Daoy (cell line): ENCODE measurements at regions not wholly inside any gene's neighbourhood (a gene's known extent, or its start where the extent isn't known, plus 50 kb on each side); places are given as distances from the start of the nearest gene placed in this dataset.

ENCODE experiments used
- DNase-seq: peaks from one replicate; pipeline ENCODE4 v3.0.0-alpha.2; 2015; ENCODE audit warnings: low read depth

- no peak for DNase-seq
Measured at GRCh38 chr5:77569409-77569808, 69.1 kb downstream of the OTP start.

DNA sequence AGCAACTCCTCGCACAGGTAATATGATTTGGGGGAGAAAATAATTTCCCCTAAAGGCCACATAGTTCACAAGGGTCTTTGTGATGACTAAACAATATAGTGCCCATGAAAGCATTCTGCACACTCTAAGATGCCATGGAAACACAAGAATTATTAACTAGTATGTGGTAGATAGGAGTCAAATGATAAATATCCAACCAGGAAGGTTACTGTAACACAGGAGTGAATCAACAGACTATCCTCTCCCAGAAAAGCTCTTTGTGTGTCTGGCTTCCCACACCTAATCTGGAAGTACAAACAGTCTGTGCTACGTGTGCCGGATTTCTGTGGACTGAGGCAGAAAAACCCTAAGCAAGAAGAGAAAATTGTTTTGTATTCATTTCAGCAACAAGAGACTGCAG, 70.0 kb downstream of the OTP start:
- no peak for DNase-seq

GRCh38 chr5:77568082-77568481, 70.4 kb downstream of the OTP start:
- DNase-seq = no peak

- no peak for DNase-seq
Measured at GRCh38 chr5:77563475-77563874, 71.4 kb upstream of the WDR41 start.

- DNase-seq = no peak
Measured at GRCh38 chr5:77561965-77562364, 69.8 kb upstream of the WDR41 start.

DNA sequence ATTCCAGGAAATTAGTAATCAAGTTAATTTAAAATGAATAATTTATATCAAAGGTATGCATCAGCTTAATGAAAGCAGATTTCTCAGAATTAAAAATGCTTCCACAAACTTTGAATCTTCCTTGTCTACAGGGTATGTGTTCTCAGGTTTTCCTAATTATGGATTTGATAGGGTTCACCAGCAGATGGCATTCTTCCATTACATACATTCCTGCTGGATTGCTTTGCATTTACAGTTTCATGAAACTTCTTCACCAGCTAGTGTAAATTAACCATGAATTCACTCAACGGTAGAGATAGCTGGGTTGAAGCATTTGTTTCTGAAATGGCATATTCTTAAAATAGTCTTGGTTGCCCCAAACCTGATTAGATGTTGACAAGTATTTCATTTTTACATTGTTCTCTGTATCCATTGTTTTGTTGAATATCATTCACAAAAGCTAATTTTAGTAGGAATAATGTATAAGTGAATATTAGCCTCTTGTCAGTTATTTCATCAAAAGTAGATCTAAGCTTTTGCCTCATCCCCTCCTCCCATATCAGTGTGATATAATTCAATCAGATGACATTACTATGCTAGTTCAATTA, 68.7 kb upstream of the WDR41 start:
- peak; percentile 45 for DNase-seq

- no peak for DNase-seq
Measured at GRCh38 chr5:77558266-77558665, 66.2 kb upstream of the WDR41 start.

DNA sequence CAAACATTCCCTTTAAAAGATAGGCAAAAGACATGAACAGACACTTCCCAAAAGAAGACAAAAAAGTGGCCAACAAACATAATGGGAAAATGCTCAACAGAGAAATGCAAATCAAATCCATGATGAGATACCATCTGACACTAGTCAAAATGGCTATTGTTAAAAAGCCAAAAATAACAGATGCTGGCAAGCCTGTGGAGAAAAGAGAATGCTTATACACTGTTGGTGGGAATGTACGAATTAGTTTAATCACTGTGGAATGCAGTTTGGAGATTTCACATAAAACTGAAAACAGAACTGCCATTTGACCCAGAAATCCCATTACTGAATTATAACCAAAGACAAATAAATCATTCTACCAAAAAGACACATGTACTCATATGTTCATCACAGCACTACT, 58.3 kb upstream of the WDR41 start:
- peak; percentile 3 for DNase-seq

GRCh38 chr5:77545285-77545684, 53.2 kb upstream of the WDR41 start:
- no peak for DNase-seq
